WI38 (cell line): ENCODE measurements at regions not wholly inside any gene's neighbourhood (a gene's known extent, or its start where the extent isn't known, plus 50 kb on each side); places are given as distances from the start of the nearest gene placed in this dataset.

Source experiments
- H3K4me3 ChIP-seq: 2 replicates; pipeline ENCODE4 v1.5.1; 2011; ENCODE audit warnings: low read depth, mild to moderate bottlenecking, control low read depth, low read length
- CTCF ChIP-seq: IDR thresholded peaks from 2 replicates; pipeline ENCODE4 v1.5.1; 2012; ENCODE audit warnings: low read depth, mild to moderate bottlenecking, control low read depth, low read length

GRCh38 chr6:84916704-84917103, 152.3 kb upstream of the TBX18 start:
- no peak for TF ChIP-seq CTCF
- H3K4me3 ChIP-seq: no peak overlapping the region

GRCh38 chr6:84912472-84913322, 148.3 kb upstream of the TBX18 start:
- H3K4me3 ChIP-seq: no peak overlapping the region
- no peak for TF ChIP-seq CTCF

- no peak for TF ChIP-seq CTCF
- H3K4me3 ChIP-seq: no peak overlapping the region
Measured at GRCh38 chr6:84910906-84911607, 146.7 kb upstream of the TBX18 start.

GRCh38 chr6:84908304-84908904, 144.0 kb upstream of the TBX18 start:
- TF ChIP-seq CTCF: no peak

GRCh38 chr6:84906514-84906913, 142.1 kb upstream of the TBX18 start:
- no peak overlapping the region for H3K4me3 ChIP-seq
- no peak for TF ChIP-seq CTCF

More at GRCh38 chr6:84908304-84908904, 144.0 kb upstream of the TBX18 start:
- H3K4me3 ChIP-seq: no peak overlapping the region

- H3K4me3 ChIP-seq: no peak overlapping the region
- TF ChIP-seq CTCF: no peak
Measured at GRCh38 chr6:84905823-84906222, 141.4 kb upstream of the TBX18 start.
